ENCODE measurements at regions not wholly inside any gene's neighbourhood (a gene's known extent, or its start where the extent isn't known, plus 50 kb on each side); places are given as distances from the start of the nearest gene placed in this dataset.

DNA sequence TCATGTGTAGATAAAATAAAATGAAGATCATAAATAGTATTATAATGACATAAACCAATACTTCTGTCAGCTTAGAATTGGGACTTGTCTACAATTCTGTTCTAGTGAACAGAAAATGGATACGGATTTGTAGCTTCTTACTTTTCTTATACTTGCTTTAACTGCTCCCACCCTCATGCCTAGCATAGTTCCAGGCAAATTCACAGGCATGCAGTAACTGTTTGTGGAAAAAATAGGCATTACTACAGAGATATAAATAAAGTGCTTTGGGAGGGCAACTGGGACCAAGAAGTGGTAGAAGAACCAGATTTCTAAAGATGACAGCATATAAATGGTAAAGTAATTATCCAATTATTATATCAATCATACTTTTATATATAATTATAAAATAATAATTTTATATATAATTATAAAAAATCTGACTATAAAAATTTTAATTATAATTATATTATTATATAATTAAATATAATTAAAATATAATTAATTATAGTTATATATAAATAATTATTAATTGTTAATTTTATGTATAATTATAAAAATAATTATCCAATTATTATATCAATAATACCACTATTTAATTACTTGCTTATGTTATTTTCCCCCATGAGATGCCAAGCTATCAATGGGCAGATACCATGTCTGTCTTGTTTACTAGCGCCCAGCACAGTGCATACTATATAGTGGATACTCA is 144.1 kb downstream of the NOC3L start:
- H3K4me1 ChIP-seq, result no peaks in the 10 kb centered on the region
- H3K9me3 ChIP-seq, result no peaks in the 10 kb centered on the region
- no peak for DNase-seq
- intact Hi-C loops (cut with DNase I; ENCODE audit: low total_unique reads), result no loop called here
- WGBS, 2 donors, result 88 to 94% methylated on average over 2 of the region's 2 CpGs
- TF ChIP-seq, protein P1, sequence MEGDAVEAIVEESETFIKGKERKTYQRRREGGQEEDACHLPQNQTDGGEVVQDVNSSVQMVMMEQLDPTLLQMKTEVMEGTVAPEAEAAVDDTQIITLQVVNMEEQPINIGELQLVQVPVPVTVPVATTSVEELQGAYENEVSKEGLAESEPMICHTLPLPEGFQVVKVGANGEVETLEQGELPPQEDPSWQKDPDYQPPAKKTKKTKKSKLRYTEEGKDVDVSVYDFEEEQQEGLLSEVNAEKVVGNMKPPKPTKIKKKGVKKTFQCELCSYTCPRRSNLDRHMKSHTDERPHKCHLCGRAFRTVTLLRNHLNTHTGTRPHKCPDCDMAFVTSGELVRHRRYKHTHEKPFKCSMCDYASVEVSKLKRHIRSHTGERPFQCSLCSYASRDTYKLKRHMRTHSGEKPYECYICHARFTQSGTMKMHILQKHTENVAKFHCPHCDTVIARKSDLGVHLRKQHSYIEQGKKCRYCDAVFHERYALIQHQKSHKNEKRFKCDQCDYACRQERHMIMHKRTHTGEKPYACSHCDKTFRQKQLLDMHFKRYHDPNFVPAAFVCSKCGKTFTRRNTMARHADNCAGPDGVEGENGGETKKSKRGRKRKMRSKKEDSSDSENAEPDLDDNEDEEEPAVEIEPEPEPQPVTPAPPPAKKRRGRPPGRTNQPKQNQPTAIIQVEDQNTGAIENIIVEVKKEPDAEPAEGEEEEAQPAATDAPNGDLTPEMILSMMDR (IDR thresholded peaks at IDR 0.05), result no peak
- no peak for TF ChIP-seq POLR2A (IDR thresholded peaks at IDR 0.05)
- no peaks in the 10 kb centered on the region for H3K27me3 ChIP-seq
- no peak overlapping the region for H3K4me3 ChIP-seq
- H3K36me3 ChIP-seq (ENCODE audit: low read depth, missing control alignments), result no peaks in the 10 kb centered on the region
- no peak overlapping the region for H3K27ac ChIP-seq

DNA sequence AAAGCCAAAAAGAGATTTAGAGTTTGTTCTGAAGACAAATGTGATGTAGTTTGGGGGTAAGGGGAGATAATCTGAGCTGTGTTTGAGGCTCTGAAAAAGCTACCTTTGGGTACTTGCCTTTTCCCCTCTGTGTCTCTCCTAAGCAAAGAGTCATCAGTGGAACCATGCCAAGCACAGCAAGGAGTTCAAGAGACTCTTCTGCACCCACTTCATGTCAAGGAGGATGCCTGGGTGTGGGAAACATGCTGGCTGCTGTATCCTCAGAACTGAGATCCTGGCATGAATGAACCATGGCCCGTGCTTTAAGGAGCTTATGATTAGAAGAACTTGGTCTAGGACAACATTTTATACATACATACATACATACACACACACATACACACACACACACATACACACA is 142.9 kb downstream of the NOC3L start:
- WGBS, 2 donors, result 80 to 100% methylated on average over 1 of the region's 1 CpG
- H3K4me3 ChIP-seq, result no peak overlapping the region
- no peak for TF ChIP-seq POLR2A (IDR thresholded peaks at IDR 0.05)
- TF ChIP-seq, protein P1 (IDR thresholded peaks at IDR 0.05), result no peak
- H3K36me3 ChIP-seq (ENCODE audit: low read depth, missing control alignments), result no peaks in the 10 kb centered on the region
- H3K9me3 ChIP-seq, result no peaks in the 10 kb centered on the region
- DNase-seq, result no peak
- H3K4me1 ChIP-seq, result no peaks in the 10 kb centered on the region
- H3K27me3 ChIP-seq, result no peaks in the 10 kb centered on the region
- intact Hi-C loops (cut with DNase I; ENCODE audit: low total_unique reads), result no loop called here
- no peak overlapping the region for H3K27ac ChIP-seq

DNA sequence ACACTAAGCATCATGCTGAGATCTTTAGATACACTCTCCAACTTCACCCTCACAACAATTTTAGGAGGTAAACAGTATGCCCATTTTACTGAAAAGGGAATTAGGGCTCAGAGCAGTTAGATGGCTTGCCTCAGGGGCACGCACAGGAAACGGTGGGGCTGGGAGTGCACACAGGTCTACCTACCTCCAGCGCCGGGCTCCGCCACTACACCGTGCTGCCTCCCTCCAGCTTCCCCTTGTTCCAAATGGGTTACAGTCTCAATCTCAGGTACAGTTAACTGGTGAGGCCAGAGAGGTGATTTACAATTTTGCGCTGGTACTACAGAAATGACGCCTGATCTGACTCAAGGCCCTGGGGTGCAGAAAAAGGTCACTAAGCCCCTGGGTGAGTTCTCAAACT is 142.0 kb downstream of the NOC3L start:
- no peak for DNase-seq
- H3K27ac ChIP-seq, result no peak overlapping the region
- H3K9me3 ChIP-seq, result no peaks in the 10 kb centered on the region
- H3K4me1 ChIP-seq, result no peaks in the 10 kb centered on the region
- intact Hi-C loops (cut with DNase I; ENCODE audit: low total_unique reads), result no loop called here
- WGBS, 2 donors, result 89 to 91% methylated on average over 8 of the region's 8 CpGs
- no peak for TF ChIP-seq POLR2A (IDR thresholded peaks at IDR 0.05)
- TF ChIP-seq, protein P1 (IDR thresholded peaks at IDR 0.05), result no peak
- H3K4me3 ChIP-seq, result no peak overlapping the region
- H3K27me3 ChIP-seq, result no peaks in the 10 kb centered on the region
- H3K36me3 ChIP-seq (ENCODE audit: low read depth, missing control alignments), result no peaks in the 10 kb centered on the region

DNA sequence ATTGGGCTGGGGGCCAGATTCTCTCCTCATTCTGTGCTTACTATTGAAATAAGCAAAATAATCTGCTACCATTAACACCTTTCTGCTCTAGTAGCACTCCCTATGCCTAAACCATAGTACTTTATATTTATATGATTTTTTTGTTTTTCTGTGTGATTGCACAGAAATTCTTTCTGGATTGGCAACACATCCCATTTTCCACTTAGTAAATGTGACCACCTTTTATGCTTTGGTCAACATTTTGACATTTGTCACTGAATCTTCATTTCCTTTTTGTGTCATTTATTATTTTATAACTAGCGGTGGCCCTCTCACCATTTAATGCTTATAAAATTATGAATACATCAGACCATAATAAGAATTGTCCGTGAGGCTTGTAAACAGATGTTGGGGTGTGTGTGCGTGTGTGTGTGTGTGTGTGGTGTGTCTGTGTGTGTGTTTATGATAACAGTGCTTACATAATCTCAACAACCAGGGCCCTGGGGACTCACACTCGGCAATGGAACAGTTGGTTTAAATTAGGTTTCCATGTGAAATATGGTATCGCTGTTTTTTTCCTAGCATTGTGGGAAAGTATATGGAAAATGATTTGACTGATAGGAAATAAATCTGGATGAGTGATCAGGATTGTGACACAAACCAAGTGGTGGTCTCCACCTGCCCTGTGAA is 138.9 kb downstream of the NOC3L start:
- Histone ChIP-seq H3K27ac (no peak overlapping the region), H3K9me3 (no peaks in the 10 kb centered on the region), H3K4me1 (no peaks in the 10 kb centered on the region), H3K4me3 (no peak overlapping the region), H3K36me3 (ENCODE audit: low read depth, missing control alignments) (no peaks in the 10 kb centered on the region), H3K27me3 (no peaks in the 10 kb centered on the region)
- no peak for TF ChIP-seq POLR2A (IDR thresholded peaks at IDR 0.05)
- TF ChIP-seq, protein P1 (IDR thresholded peaks at IDR 0.05), result no peak
- DNase-seq, result no peak
- WGBS, 2 donors, result 71 to 76% methylated on average over 5 of the region's 5 CpGs
- intact Hi-C loops (cut with DNase I; ENCODE audit: low total_unique reads), result no loop called here

DNA sequence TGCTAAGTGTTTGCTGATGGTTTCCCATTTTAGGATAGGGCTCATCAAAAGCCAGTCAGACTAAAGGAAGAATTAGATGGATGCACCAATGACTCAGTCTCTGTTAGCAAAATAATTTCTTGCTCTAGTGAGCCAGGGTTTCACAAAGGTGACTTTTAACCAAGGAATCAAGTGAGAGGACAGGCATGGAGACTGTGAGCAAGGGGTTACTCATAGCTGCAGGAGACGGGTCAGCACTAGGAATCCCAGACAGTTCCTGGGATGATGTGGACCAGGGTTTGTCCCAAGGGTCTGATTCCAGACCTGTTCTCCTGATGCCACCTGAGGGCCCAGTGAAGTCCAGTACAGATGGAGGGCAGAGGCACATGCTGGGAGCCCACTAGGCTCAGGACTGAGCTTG is 138.1 kb downstream of the NOC3L start:
- H3K36me3 ChIP-seq (ENCODE audit: low read depth, missing control alignments), result no peaks in the 10 kb centered on the region
- no peaks in the 10 kb centered on the region for H3K4me1 ChIP-seq
- TF ChIP-seq, protein P1 (IDR thresholded peaks at IDR 0.05), result no peak
- no peak for TF ChIP-seq POLR2A (IDR thresholded peaks at IDR 0.05)
- no peaks in the 10 kb centered on the region for H3K9me3 ChIP-seq
- intact Hi-C loops (cut with DNase I; ENCODE audit: low total_unique reads), result no loop called here
- H3K27ac ChIP-seq, result no peak overlapping the region
- no peak for DNase-seq
- no peak overlapping the region for H3K4me3 ChIP-seq
- WGBS, 2 donors, result 67 to 86% methylated on average over 1 of the region's 1 CpG
- no peaks in the 10 kb centered on the region for H3K27me3 ChIP-seq

Data from testis (tissue), 2 donors.